ENCODE measurements at regions not wholly inside any gene's neighbourhood (a gene's known extent, or its start where the extent isn't known, plus 50 kb on each side); places are given as distances from the start of the nearest gene placed in this dataset.

DNA sequence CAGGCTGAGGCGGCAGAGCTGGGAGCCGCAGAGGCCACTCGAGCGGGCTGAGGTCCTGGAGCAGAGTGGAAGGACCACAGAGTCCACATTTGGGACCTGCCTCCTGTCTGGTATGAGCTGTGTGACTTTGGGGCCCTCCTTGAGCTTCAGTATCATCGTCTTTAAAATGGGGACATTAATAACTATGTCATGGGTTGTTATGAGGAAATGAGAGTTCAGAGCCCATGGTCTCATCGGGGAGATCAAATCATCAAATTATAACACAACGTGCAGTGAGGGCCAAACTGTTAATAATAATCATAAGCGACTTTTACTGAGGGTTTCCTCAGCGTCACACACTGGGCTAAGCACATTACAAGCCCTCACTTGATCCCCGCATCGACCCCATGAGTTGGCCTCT, 49.9 kb upstream of the CCDC167 start:
- TF ChIP-seq EZH2 (IDR thresholded peaks at IDR 0.05) (no peak), POLR2AphosphoS5 (IDR thresholded peaks at IDR 0.05; ENCODE audit: borderline replicate concordance, low read depth, low read length) (no peak)
